GM21528 (cell line): ENCODE measurements at regions not wholly inside any gene's neighbourhood (a gene's known extent, or its start where the extent isn't known, plus 50 kb on each side); places are given as distances from the start of the nearest gene placed in this dataset.
"Not testable (repeated sequence)": the region's sequence is repeated elsewhere in the genome, so short reads cannot be mapped to it uniquely, and the experiment has no call there.

Source experiments
- ATAC-seq: cut with Tn5 transposase; IDR thresholded peaks from one replicate; pipeline ENCODE4 v1.9.1; 2021; ENCODE audit warnings: mild to moderate bottlenecking, moderate library complexity; ENCODE audit not compliant: unreplicated experiment, low FRiP score

GRCh38 chr2:52658598-52658997, 1109.0 kb upstream of the CHAC2 start:
- ATAC-seq = no peak

GRCh38 chr2:52639692-52640091, 1127.9 kb upstream of the CHAC2 start:
- no peak for ATAC-seq

DNA sequence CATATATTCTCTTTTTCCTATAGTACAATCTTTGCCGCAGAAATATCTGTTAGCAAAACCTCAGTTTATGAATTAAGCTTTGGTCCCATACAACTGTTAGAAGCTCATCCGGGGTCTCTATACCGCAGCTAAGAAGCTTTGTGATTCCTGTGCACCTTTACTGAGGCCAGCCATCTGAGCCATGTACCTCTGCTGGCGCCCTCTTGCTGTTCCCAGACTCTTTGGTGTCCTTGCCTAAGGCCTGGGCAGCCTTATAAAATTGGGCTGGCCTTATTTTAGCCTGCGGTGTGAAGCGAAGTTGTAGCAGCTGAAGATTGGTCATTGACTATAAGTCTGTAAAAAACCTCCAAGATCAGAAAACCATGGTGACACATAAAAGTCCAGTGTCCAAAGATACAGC, 1135.1 kb upstream of the CHAC2 start:
- no peak for ATAC-seq

- ATAC-seq = no peak
Observed at GRCh38 chr2:52629944-52630343, 1137.7 kb upstream of the CHAC2 start.

DNA sequence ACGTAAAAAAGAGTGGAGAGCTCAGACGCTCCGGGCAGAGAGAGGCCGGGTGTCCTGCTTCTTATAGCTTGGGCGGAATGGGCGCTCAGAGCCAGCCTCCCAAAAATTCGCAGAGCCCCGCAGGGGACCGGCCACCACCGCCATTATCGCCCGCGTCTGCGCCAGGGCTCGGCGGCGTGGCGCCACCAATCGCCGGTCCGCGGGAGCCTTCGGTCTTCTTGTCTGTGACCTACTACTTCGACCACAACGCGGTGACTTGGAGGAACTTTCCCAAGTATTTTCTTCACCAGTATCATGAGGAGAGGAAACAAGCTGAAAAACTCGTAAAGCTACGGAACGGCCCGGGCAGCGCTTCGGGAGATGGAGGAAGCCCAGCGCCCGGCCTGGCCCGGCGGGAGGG, 1138.1 kb upstream of the CHAC2 start:
- ATAC-seq = no peak

- no peak for ATAC-seq
Observed at GRCh38 chr2:52622266-52622665, 1145.3 kb upstream of the CHAC2 start.

DNA sequence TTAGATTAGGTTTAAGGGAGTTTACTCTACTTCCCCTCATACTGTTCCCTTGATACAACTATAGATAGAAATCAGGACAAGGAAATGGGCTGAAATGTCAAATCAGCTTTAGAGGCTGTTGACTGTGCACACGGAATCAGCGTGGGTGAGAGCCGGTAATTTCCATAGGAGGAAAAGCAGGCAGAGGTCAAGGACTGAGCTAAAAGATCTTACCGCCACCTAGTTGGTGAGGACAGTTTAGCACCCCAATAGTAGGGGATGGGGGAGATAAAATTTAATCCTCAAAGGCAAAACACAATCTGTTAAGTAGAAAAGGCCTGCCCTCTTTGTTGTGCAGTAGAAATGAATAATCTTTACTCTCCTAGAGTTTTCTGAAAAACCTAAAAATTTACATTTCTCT, 1154.5 kb upstream of the CHAC2 start:
- ATAC-seq = no peak

- ATAC-seq = no peak
Observed at GRCh38 chr2:52611759-52612158, 1155.8 kb upstream of the CHAC2 start.

DNA sequence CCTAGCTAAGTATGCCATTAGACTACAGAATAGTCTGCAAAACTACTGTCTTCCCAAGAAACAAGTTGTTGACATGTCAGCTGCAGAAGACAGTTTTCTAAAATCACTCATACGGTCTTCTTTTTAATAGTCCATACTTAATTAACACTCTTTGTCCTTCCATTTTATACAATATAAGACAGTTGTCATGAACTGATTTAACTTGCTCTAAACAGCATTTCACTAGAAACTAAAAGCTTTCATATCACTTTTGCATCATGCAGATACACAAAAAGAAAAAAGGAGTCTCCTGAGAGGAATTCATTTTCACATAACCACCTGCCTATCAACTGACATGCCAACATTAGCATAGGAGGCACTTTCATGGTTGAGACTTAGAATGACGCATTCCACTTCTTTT, 1159.6 kb upstream of the CHAC2 start:
- no peak for ATAC-seq

DNA sequence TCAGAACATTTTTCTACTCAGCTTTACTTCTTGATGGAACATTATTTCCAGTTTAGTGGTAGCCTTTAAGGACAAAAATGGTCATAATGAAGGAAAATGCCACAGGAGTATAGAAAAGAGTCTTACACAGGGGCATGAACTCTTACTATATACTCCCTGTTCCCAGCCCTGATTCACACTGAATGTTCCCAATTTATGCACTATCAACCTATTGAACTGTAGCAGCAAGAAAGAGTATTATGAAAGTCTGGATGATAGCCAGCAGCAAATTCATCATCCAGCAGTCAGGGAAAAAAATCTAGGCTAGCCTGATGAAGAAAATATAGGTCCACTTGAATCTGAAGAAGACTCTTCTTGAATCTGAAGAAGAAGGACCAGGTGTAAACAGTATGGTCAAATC, 1170.3 kb upstream of the CHAC2 start:
- ATAC-seq = no peak

GRCh38 chr2:52594026-52594425, 1173.6 kb upstream of the CHAC2 start:
- ATAC-seq = no peak

- ATAC-seq = not testable (repeated sequence)
Observed at GRCh38 chr2:52584071-52584470, 1183.5 kb upstream of the CHAC2 start.

DNA sequence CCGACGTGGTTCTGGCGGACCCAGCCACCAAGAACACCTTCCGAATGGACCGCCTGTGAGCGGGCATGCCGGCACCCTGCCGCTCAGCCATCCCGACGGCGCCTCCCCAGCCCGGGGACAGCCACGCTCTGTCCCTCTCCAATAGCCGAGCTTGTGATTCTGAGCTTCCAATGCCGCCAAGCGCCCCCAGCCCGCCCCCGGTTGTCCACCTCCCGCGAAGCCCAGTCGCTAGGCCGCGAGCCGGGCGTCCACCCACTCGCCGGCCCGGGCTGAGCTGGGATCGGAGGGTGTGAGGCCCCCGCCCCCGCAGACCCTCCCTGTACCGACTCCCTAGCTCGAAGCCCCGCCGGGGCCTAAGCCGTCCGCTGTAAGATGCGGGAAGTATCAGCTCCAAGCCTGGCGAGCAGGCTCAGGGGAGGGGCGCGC, 1195.1 kb upstream of the CHAC2 start:
- no peak for ATAC-seq

DNA sequence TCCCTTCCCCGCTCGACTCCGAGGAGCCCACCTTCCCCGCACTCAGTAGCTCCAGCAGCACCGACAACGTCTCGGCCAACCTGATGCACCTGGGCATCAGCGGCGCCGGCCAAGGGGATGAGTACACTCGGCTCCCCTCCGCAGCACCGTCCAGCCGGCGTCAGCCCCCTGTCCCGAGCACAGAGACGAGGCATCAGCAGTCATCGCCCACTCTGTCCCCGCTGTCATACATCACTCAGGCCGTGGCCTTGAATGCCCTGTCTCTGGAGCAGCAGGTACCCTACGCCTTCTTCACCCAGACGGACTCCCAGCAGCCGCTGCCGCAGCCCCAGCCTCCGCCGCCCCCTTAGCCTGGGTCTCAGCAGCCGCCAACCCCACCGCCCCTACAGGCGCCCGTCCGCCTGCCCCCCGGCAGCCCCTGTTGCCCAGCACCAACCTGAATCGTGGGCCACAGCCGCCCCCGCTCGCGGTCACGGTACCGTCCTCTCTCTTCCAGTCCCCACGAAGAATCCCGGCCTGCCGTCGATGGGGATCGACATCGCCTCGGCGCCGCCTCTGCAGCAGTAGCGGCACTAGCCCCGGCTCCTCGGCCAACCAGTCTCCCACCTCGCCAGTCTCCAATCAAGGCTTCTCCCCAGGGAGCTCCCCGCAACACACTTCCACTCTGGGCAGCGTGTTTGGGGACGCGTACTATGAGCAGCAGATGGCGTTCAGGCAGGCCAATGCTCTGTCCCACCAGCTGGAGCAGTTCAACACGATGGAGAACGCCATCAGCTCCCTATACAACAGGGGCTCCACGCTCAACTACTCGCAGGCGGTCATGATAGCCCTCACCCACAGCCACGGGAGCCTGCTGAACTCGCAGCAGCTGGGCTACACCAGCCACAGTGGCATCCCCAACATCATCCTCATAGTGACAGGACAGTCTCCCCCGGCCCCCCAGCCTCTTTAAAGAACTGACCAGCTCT, 1195.9 kb upstream of the CHAC2 start:
- no peak for ATAC-seq

DNA sequence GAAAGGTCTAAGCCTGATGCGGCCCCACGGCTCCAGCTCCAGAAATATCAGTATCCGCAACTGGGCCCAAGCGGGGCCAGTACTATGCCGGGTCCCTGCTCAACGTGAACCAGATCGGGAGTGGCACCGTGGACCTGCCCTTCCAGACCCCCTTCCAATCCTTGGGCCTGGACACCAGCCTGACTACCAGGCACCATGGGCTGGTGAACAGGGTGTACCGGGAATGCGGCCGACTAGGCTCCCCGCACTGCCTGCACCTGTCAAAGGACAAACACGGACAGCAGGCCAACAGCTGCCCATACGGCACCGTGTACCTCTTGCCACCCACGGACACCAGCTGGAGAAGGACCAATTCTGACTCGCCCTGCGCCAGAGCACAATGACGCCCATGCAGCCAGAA, 1196.9 kb upstream of the CHAC2 start:
- ATAC-seq = no peak

DNA sequence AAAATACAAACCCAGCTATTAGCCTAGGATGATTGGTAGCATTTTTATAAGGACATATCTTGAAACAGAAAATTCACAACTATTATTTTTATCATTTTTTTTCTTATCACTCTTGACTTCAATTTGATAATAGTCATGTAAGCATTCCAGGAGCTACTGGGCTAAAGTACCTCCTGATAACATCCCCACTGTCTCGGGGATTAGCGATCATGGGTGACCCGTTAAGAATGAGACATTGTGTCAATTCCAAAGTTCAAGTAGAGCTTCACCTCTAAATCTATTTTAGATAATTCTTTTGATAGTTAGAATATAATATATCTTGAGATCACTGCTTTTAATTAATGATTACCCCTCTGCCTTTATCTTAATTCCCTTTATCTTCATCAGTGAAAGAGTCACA, 1204.5 kb upstream of the CHAC2 start:
- ATAC-seq = no peak

DNA sequence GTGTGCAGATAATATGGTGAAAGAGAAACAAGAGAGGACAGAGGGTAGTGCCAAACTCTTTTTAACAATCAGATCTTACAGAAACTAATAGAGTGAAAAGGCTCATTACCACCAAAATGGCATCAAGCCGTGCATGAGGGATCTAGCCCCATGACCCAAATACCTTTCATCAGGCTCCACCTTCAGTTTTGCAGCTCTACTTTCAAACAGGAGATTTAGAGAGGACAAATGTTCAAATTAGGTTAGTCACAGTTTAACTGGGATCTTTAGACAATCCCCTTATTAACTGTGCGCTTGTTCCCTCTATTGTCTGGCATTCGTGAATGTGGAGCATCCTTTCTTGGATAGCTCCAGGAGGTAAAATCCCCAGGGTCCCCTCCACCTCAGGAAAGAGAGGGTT, 1209.3 kb upstream of the CHAC2 start:
- no peak for ATAC-seq

DNA sequence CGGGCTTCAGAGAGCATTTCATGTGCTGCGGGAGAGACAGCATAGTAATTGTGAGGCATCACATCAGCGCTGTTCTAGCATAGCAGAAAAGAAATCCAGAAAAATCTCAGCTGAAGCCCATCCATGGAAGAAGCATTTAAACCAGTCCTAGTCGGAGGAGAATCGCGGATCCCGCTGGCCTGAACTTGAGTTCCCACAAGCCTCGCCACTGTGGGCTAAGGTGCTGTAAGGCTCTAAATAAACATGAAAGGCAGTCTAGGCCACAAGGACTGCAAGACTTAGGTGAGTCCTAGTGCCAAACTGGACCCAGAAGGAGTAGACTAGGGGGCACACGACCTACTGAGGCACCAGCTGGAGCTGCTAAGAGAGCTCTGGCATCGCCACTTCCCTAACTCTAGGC, 1225.3 kb upstream of the CHAC2 start:
- ATAC-seq = no peak

DNA sequence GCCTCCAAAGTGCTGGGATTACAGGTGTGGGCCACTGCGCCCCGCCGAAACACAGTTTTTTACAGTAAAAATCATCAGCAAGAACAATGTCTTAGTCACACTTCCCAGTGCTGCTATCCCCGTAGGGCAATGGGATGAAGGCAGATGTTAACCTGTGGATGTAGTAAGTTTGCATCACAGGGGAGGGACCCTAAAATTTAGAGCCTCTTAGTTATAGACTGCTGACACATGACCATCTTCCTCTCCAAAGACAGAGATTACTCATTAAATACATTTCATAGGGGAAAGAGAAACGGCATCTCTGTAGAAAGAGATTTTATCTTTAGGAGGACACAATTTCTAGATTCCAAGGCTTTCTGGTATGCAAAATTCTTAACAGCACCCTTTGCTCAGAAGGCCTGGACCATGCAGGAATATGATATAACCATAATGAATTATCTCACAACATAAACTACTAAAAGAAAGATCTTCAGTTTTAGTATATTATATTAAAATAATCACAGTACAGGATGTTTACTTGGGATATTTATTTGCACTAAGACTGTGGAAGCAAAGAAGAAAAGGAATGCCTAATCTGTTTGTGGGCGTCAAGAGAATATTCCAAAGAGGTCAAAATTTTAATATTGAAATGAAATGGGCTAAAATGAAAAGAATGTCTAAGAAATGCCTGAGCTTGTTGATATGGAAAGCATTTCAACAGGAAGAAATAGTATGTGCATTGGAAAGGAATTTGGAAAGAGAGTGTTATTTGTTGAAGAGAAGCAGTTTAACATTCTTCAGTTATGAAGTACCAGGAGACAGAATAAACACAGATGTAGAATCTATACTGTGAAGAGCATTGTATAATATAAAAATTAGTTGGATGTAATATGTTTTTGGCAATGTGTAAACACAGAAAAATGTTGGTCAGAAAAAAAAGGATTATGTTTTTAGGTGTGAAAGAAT, 1228.3 kb upstream of the CHAC2 start:
- ATAC-seq = no peak

DNA sequence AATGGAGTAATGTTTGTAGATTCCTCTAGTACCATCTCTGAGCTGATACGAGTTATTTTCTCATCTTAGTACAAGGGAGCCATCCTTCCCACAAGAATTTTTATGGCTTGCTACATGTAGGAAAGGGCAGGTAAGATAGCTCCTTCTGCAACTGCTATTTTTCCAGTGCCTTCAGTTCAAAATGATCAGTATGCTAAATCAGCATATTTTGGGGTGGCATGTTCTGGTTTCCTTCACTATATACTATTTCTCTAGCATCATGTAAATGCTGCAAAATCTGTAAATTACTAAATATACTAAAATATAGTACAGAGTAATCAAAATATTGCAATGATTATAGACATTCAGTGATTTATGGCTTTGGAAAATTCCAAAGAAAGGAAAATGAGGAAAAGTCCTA, 1230.0 kb upstream of the CHAC2 start:
- no peak for ATAC-seq

GRCh38 chr2:52536929-52537460, 1230.6 kb upstream of the CHAC2 start:
- ATAC-seq = no peak
